HepG2 (cell line): ENCODE measurements at regions not wholly inside any gene's neighbourhood (a gene's known extent, or its start where the extent isn't known, plus 50 kb on each side); places are given as distances from the start of the nearest gene placed in this dataset.
A peak's percentile ranks its signal among the peaks of the same experiment; 100 is the strongest.

Experiments
- ATAC-seq: fragments of 200-7000 bp; cut with Tn5 transposase; 3 replicates; pipeline ENCODE4 v1.9.1; 2020; ENCODE audit warnings: mild to moderate bottlenecking, moderate library complexity
- BruUV-seq: library from RNA; stranded (reverse); fragments of 400-500 nt; replicated peaks from 2 replicates; lab custom pipeline; 2021; lab: Mats Ljungman, UMichigan
- CTCF ChIA-PET: fragments of 300-600 bp; formaldehyde crosslinking; extraction: SDS; loops from one replicate; lab custom pipeline; 2021; ENCODE audit warnings: low total read pairs, inconsistent platforms, low intra/inter-chr PET ratio; lab: Yijun Ruan, JAX
- POLR2A ChIA-PET: fragments of 350-600 bp; sonication (Branson Sonifier 250); formaldehyde crosslinking; loops from one replicate; lab custom pipeline; 2020; ENCODE audit warnings: antibody characterized with exemption, inconsistent platforms; lab: Yijun Ruan, JAX
- DNase-seq: peaks from one replicate; pipeline ENCODE4 v3.0.0-alpha.2; 2015; ENCODE audit warnings: low spot score
- FAIRE-seq: peaks from 3 replicates; lab custom pipeline; 2011; peaks lifted over from hg19 to GRCh38; lab: Jason Lieb, UNC
- H2AFZ ChIP-seq: one replicate; pipeline ENCODE4 v1.6.1; 2011; ENCODE audit warnings: low read length, inconsistent platforms
- H3K27ac ChIP-seq: fragments of 300-600 bp; 3 replicates; pipeline ENCODE4 v1.8.0; 2011; ENCODE audit warnings: mixed run types, mild to moderate bottlenecking, mixed read lengths, low read length, inconsistent platforms; ENCODE audit not compliant: insufficient read depth; ENCODE audit errors: extremely low read length
- H3K27me3 ChIP-seq, 2 experiments: fragments of 200-600 bp in 1 of 2; 2 replicates in 1 of 2; 3 replicates in 1 of 2; pipeline versions ENCODE4 v1.6.0 to v1.8.0; 2011; ENCODE audit warnings: low read length in 2 of 2, mild to moderate bottlenecking in 2 of 2, moderate library complexity in 2 of 2, inconsistent platforms in 1 of 2; ENCODE audit not compliant: insufficient read depth in 2 of 2, control insufficient read depth in 1 of 2
- H3K36me3 ChIP-seq, 2 experiments: fragments of 200-600 bp in 1 of 2; replicated peaks in 1 of 2; 2 replicates in 1 of 2; 3 replicates in 1 of 2; pipeline versions ENCODE4 v1.5.1 to v1.8.0; 2011; ENCODE audit warnings: low read length in 2 of 2, inconsistent platforms in 1 of 2; ENCODE audit not compliant: insufficient read depth in 2 of 2, control insufficient read depth in 1 of 2
- H3K4me1 ChIP-seq: 2 replicates; pipeline ENCODE4 v1.5.1; 2012; ENCODE audit warnings: low read length, inconsistent platforms; ENCODE audit not compliant: insufficient read depth
- H3K4me2 ChIP-seq: 2 replicates; pipeline ENCODE4 v1.6.0; 2011; ENCODE audit warnings: low read depth, low read length, inconsistent platforms
- H3K4me3 ChIP-seq, 3 experiments: fragments of 200-600 bp in 1 of 3; sonication (generic), shearing (Covaris generic) in 1 of 3; replicated peaks in 1 of 3; 2 replicates each; pipeline ENCODE4 v1.5.1; 2011 to 2016; ENCODE audit warnings: low read length in 3 of 3, inconsistent platforms in 2 of 3, low read depth in 2 of 3, mild to moderate bottlenecking in 2 of 3, control low read depth in 1 of 3, mixed read lengths in 1 of 3; ENCODE audit not compliant: insufficient read depth in 1 of 3
- H3K79me2 ChIP-seq: one replicate; pipeline ENCODE4 v1.6.1; 2011; ENCODE audit warnings: low read length, inconsistent platforms; ENCODE audit not compliant: insufficient read depth
- H3K9ac ChIP-seq: 2 replicates; pipeline ENCODE4 v1.6.0; 2011; ENCODE audit warnings: mild to moderate bottlenecking, low read depth, low read length, inconsistent platforms; ENCODE audit not compliant: insufficient read depth
- H3K9me3 ChIP-seq: 2 replicates; pipeline ENCODE4 v1.5.1; 2012; ENCODE audit warnings: mild to moderate bottlenecking, low read length
- H4K20me1 ChIP-seq: 2 replicates; pipeline ENCODE4 v1.6.0; 2011; ENCODE audit warnings: inconsistent platforms, mild to moderate bottlenecking, low read length, moderate library complexity; ENCODE audit not compliant: insufficient read depth
- ATF1 ChIP-seq: IDR thresholded peaks from 2 replicates; pipeline ENCODE4 v1.6.1; 2016; ENCODE audit warnings: mild to moderate bottlenecking, control low read depth
- STAG1 ChIP-seq: sonication (generic); formaldehyde crosslinking; IDR thresholded peaks from 2 replicates; pipeline ENCODE4 v1.4.0; 2020; ENCODE audit warnings: missing genetic modification reagents
- ZNF143 ChIP-seq: sonication (generic); formaldehyde crosslinking; IDR thresholded peaks from 2 replicates; pipeline ENCODE4 v1.4.0; 2020; ENCODE audit warnings: missing genetic modification reagents
- ZNF589 ChIP-seq: sonication (generic); formaldehyde crosslinking; conservative IDR thresholded peaks from 2 replicates; pipeline ENCODE4 v1.8.0; 2022; ENCODE audit warnings: mild to moderate bottlenecking, moderate library complexity, missing genetic modification reagents
- WGBS: methylation state at CpG from one replicate; pipeline ENCODE4 v1.1.6; 2017; ENCODE audit warnings: low lambda C conversion rate; 5-methylcytosine and 5-hydroxymethylcytosine counted together
- in situ Hi-C: cut with HindIII; loops from 2 replicates; pipeline ENCODE4 v1.10.0; 2017; ENCODE audit warnings: low pct_unique_long_range_greater_than_20kb; ENCODE audit not compliant: extremely low pct_ligation_motif_present
- intact Hi-C: fragments of 100-400 bp; cut with micrococcal nuclease; formaldehyde crosslinking; loops from one replicate; pipeline ENCODE4 v1.10.0; 2022; ENCODE audit not compliant: unreplicated experiment
- TF ChIP-seq, protein P1 (sequence below): sonication (generic); formaldehyde crosslinking; IDR thresholded peaks from 2 replicates; pipeline ENCODE4 v1.4.0; 2020; ENCODE audit warnings: missing genetic modification reagents, borderline replicate concordance
- TF ChIP-seq, protein P2 (sequence below): sonication (generic); formaldehyde crosslinking; IDR thresholded peaks from 2 replicates; pipeline ENCODE4 v1.4.0; 2020; ENCODE audit warnings: mild to moderate bottlenecking, missing genetic modification reagents
- TF ChIP-seq, protein P3 (sequence below): sonication (generic); formaldehyde crosslinking; IDR thresholded peaks from 2 replicates; pipeline ENCODE4 v1.5.0; 2020; ENCODE audit warnings: mild to moderate bottlenecking, missing genetic modification reagents, borderline replicate concordance
- TF ChIP-seq, protein P4 (sequence below): sonication (generic); formaldehyde crosslinking; IDR thresholded peaks from 2 replicates; pipeline ENCODE4 v1.4.0; 2020; ENCODE audit warnings: mild to moderate bottlenecking, missing genetic modification reagents
- TF ChIP-seq, protein P5 (sequence below): sonication (generic); formaldehyde crosslinking; IDR thresholded peaks from 2 replicates; pipeline ENCODE4 v1.4.0; 2020; ENCODE audit warnings: missing genetic modification reagents
- TF ChIP-seq, protein P6 (sequence below): sonication (generic); formaldehyde crosslinking; IDR thresholded peaks from 2 replicates; pipeline ENCODE4 v1.5.0; 2020; ENCODE audit warnings: mild to moderate bottlenecking, missing genetic modification reagents, moderate library complexity

DNA sequence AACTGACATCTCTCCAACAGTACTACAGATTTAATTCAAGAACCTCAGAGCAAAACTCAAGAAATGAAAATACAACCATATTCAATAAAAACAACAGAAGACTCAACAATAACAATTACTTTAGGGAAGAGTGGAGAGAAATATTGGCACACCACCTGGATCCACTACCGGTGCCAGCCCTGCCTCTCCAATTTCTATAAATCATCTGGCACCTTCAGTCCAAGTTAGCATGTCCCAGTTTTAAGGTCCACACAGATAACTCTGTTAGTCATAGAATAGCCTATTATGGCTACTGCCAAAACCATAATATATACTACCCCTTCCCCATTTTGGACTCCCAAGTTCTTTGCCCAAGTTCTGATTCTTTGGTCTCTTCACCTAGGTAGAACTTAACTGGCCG lies 69.9 kb upstream of the PSMA6 start:
- Histone ChIP-seq H3K4me2 (no peak overlapping the region), H4K20me1 (no peaks in the 10 kb centered on the region), H3K9ac (no peak overlapping the region), H3K36me3 (peaks cover 5 to 16% of the 10 kb centered on the region in 2 experiments; a peak in 3 of 5 replicates), H3K9me3 (no peaks in the 10 kb centered on the region), H3K27ac (no peak overlapping the region), H3K4me1 (no peaks in the 10 kb centered on the region), H2AFZ (no peak overlapping the region), H3K4me3 (no peak overlapping the region), H3K27me3 (no peaks in the 10 kb centered on the region), H3K79me2 (no peaks in the 10 kb centered on the region)
- FAIRE-seq (no peak), DNase-seq (no peak), ATAC-seq (no peak)
- TSS peak; percentile 20 for BruUV-seq
- intact Hi-C loops (no loop called here), in situ Hi-C loops (no loop called here)
- 95% methylated on average over 2 of the region's 2 CpGs for WGBS
- ChIA-PET POLR2A (no interaction called here), CTCF (no interaction called here)
- TF ChIP-seq, protein P1, sequence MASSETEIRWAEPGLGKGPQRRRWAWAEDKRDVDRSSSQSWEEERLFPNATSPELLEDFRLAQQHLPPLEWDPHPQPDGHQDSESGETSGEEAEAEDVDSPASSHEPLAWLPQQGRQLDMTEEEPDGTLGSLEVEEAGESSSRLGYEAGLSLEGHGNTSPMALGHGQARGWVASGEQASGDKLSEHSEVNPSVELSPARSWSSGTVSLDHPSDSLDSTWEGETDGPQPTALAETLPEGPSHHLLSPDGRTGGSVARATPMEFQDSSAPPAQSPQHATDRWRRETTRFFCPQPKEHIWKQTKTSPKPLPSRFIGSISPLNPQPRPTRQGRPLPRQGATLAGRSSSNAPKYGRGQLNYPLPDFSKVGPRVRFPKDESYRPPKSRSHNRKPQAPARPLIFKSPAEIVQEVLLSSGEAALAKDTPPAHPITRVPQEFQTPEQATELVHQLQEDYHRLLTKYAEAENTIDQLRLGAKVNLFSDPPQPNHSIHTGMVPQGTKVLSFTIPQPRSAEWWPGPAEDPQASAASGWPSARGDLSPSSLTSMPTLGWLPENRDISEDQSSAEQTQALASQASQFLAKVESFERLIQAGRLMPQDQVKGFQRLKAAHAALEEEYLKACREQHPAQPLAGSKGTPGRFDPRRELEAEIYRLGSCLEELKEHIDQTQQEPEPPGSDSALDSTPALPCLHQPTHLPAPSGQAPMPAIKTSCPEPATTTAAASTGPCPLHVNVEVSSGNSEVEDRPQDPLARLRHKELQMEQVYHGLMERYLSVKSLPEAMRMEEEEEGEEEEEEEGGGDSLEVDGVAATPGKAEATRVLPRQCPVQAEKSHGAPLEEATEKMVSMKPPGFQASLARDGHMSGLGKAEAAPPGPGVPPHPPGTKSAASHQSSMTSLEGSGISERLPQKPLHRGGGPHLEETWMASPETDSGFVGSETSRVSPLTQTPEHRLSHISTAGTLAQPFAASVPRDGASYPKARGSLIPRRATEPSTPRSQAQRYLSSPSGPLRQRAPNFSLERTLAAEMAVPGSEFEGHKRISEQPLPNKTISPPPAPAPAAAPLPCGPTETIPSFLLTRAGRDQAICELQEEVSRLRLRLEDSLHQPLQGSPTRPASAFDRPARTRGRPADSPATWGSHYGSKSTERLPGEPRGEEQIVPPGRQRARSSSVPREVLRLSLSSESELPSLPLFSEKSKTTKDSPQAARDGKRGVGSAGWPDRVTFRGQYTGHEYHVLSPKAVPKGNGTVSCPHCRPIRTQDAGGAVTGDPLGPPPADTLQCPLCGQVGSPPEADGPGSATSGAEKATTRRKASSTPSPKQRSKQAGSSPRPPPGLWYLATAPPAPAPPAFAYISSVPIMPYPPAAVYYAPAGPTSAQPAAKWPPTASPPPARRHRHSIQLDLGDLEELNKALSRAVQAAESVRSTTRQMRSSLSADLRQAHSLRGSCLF (CRISPR knock-in tag), result no peak
- TF ChIP-seq STAG1 (no peak), ATF1 (CRISPR knock-in tag) (no peak), ZNF143 (CRISPR knock-in tag) (no peak), ZNF589 (CRISPR knock-in tag) (no peak)
- TF ChIP-seq, protein P2, sequence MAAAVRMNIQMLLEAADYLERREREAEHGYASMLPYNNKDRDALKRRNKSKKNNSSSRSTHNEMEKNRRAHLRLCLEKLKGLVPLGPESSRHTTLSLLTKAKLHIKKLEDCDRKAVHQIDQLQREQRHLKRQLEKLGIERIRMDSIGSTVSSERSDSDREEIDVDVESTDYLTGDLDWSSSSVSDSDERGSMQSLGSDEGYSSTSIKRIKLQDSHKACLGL (CRISPR knock-in tag), result no peak
- TF ChIP-seq, protein P3, sequence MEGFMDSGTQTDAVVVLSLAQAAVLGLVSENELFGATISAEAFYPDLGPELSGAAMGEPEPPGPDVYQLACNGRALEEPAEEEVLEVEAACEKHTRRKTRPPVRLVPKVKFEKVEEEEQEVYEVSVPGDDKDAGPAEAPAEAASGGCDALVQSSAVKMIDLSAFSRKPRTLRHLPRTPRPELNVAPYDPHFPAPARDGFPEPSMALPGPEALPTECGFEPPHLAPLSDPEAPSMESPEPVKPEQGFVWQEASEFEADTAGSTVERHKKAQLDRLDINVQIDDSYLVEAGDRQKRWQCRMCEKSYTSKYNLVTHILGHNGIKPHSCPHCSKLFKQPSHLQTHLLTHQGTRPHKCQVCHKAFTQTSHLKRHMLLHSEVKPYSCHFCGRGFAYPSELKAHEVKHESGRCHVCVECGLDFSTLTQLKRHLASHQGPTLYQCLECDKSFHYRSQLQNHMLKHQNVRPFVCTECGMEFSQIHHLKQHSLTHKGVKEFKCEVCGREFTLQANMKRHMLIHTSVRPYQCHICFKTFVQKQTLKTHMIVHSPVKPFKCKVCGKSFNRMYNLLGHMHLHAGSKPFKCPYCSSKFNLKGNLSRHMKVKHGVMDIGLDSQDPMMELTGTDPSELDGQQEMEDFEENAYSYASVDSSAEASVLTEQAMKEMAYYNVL (CRISPR knock-in tag), result no peak
- TF ChIP-seq, protein P4, sequence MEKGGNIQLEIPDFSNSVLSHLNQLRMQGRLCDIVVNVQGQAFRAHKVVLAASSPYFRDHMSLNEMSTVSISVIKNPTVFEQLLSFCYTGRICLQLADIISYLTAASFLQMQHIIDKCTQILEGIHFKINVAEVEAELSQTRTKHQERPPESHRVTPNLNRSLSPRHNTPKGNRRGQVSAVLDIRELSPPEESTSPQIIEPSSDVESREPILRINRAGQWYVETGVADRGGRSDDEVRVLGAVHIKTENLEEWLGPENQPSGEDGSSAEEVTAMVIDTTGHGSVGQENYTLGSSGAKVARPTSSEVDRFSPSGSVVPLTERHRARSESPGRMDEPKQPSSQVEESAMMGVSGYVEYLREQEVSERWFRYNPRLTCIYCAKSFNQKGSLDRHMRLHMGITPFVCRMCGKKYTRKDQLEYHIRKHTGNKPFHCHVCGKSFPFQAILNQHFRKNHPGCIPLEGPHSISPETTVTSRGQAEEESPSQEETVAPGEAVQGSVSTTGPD (CRISPR knock-in tag), result no peak
- TF ChIP-seq, protein P5, sequence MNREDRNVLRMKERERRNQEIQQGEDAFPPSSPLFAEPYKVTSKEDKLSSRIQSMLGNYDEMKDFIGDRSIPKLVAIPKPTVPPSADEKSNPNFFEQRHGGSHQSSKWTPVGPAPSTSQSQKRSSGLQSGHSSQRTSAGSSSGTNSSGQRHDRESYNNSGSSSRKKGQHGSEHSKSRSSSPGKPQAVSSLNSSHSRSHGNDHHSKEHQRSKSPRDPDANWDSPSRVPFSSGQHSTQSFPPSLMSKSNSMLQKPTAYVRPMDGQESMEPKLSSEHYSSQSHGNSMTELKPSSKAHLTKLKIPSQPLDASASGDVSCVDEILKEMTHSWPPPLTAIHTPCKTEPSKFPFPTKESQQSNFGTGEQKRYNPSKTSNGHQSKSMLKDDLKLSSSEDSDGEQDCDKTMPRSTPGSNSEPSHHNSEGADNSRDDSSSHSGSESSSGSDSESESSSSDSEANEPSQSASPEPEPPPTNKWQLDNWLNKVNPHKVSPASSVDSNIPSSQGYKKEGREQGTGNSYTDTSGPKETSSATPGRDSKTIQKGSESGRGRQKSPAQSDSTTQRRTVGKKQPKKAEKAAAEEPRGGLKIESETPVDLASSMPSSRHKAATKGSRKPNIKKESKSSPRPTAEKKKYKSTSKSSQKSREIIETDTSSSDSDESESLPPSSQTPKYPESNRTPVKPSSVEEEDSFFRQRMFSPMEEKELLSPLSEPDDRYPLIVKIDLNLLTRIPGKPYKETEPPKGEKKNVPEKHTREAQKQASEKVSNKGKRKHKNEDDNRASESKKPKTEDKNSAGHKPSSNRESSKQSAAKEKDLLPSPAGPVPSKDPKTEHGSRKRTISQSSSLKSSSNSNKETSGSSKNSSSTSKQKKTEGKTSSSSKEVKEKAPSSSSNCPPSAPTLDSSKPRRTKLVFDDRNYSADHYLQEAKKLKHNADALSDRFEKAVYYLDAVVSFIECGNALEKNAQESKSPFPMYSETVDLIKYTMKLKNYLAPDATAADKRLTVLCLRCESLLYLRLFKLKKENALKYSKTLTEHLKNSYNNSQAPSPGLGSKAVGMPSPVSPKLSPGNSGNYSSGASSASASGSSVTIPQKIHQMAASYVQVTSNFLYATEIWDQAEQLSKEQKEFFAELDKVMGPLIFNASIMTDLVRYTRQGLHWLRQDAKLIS (CRISPR knock-in tag), result no peak
- TF ChIP-seq, protein P6, sequence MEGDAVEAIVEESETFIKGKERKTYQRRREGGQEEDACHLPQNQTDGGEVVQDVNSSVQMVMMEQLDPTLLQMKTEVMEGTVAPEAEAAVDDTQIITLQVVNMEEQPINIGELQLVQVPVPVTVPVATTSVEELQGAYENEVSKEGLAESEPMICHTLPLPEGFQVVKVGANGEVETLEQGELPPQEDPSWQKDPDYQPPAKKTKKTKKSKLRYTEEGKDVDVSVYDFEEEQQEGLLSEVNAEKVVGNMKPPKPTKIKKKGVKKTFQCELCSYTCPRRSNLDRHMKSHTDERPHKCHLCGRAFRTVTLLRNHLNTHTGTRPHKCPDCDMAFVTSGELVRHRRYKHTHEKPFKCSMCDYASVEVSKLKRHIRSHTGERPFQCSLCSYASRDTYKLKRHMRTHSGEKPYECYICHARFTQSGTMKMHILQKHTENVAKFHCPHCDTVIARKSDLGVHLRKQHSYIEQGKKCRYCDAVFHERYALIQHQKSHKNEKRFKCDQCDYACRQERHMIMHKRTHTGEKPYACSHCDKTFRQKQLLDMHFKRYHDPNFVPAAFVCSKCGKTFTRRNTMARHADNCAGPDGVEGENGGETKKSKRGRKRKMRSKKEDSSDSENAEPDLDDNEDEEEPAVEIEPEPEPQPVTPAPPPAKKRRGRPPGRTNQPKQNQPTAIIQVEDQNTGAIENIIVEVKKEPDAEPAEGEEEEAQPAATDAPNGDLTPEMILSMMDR, result no peak
